ENCODE measurements at regions not wholly inside any gene's neighbourhood (a gene's known extent, or its start where the extent isn't known, plus 50 kb on each side); places are given as distances from the start of the nearest gene placed in this dataset.

GRCh38 chr7:68619526-68619925, 978.7 kb upstream of the AUTS2 start:
- Histone ChIP-seq H2BK15ac (ENCODE audit: low read depth, low read length) (no peak overlapping the region), H2BK5ac (ENCODE audit: low read depth, low read length, poor library complexity, severe bottlenecking) (no peak overlapping the region), H3K18ac (ENCODE audit: low read depth, low read length) (no peak overlapping the region), H3K79me1 (ENCODE audit: low read depth in 1 of 2, low read length in 2 of 2) (no peaks in the 10 kb centered on the region), H3K4me2 (ENCODE audit: low read depth, low read length) (no peak overlapping the region), H2AFZ (replicated peaks; ENCODE audit: low read length, poor library complexity) (no peak overlapping the region), H3K9me3 (ENCODE audit: control insufficient read depth, insufficient read depth, low read length) (0 out of 2 replicates have a peak, but pooled peaks cover 3% of the 10 kb centered on the region), H3K9me1 (ENCODE audit: insufficient read depth, low read length) (no peaks in the 10 kb centered on the region), H2AK5ac (ENCODE audit: low read depth, low read length) (no peak overlapping the region), H3K27me3 (ENCODE audit: control insufficient read depth, insufficient read depth, low read length) (no peaks in the 10 kb centered on the region), H3K4me1 (ENCODE audit: control insufficient read depth, insufficient read depth, low read length) (no peaks in the 10 kb centered on the region), H3K56ac (ENCODE audit: extremely low read depth, insufficient read depth, low read length) (no peak overlapping the region), H3K9ac (ENCODE audit: low read depth, low read length) (no peak overlapping the region), H4K20me1 (ENCODE audit: insufficient read depth, low read length) (no peaks in the 10 kb centered on the region), H3K4ac (ENCODE audit: low read depth, low read length) (no peak overlapping the region), H4K91ac (ENCODE audit: insufficient read depth, low read depth, low read length) (no peak overlapping the region), H3K4me3 (ENCODE audit: insufficient read depth, low read depth, low read length) (no peak overlapping the region), H3K27ac (ENCODE audit: insufficient read depth, low read length) (no peak overlapping the region), H3K14ac (replicated peaks; ENCODE audit: low read depth, low read length) (no peak overlapping the region), H3K23ac (ENCODE audit: low read depth, low read length) (no peak overlapping the region), H4K5ac (ENCODE audit: low read depth, low read length) (no peak overlapping the region), H2BK120ac (ENCODE audit: low read depth, low read length) (no peak overlapping the region), H4K8ac (ENCODE audit: low read depth in 2 of 2, low read length in 2 of 2) (no peak overlapping the region), H2AK9ac (replicated peaks; ENCODE audit: low read depth, low read length, poor library complexity) (no peak overlapping the region), H2BK20ac (ENCODE audit: low read depth, low read length) (no peak overlapping the region), H3K36me3 (ENCODE audit: control insufficient read depth, insufficient read depth, low read length) (no peaks in the 10 kb centered on the region)
- intact Hi-C loops (cut with micrococcal nuclease): no loop called here
- in situ Hi-C loops (cut with MboI; ENCODE audit: low sequenced_read_pairs): no loop called here
- ChIA-PET POLR2A (ENCODE audit: unreplicated experiment) (no interaction called here), CTCF (no interaction called here)
- ATAC-seq (ENCODE audit: low read depth) (no peak), DNase-seq (no peak)
- dilution Hi-C loops (cut with HindIII; ENCODE audit: low sequenced_read_pairs, unreplicated experiment): no loop called here
- BruUV-seq (replicated peaks): no TSS peak
- TF ChIP-seq, protein P1, sequence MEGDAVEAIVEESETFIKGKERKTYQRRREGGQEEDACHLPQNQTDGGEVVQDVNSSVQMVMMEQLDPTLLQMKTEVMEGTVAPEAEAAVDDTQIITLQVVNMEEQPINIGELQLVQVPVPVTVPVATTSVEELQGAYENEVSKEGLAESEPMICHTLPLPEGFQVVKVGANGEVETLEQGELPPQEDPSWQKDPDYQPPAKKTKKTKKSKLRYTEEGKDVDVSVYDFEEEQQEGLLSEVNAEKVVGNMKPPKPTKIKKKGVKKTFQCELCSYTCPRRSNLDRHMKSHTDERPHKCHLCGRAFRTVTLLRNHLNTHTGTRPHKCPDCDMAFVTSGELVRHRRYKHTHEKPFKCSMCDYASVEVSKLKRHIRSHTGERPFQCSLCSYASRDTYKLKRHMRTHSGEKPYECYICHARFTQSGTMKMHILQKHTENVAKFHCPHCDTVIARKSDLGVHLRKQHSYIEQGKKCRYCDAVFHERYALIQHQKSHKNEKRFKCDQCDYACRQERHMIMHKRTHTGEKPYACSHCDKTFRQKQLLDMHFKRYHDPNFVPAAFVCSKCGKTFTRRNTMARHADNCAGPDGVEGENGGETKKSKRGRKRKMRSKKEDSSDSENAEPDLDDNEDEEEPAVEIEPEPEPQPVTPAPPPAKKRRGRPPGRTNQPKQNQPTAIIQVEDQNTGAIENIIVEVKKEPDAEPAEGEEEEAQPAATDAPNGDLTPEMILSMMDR (conservative IDR thresholded peaks at IDR 0.05; ENCODE audit: low read depth, low read length): no peak
- peak; percentile 17; the same call in 1 of the 2 replicates for TF ChIP-seq CEBPB (IDR thresholded peaks at IDR 0.05; ENCODE audit: low read depth, low read length)
- WGBS, 2 experiments (ENCODE audit: extremely low coverage in 2 of 2, insufficient read length in 1 of 2): no CpG with 5 or more reads among the region's 3 CpGs

All from IMR-90 (cell line).